ENCODE measurements at regions not wholly inside any gene's neighbourhood (a gene's known extent, or its start where the extent isn't known, plus 50 kb on each side); places are given as distances from the start of the nearest gene placed in this dataset.
"Not testable (repeated sequence)": the region's sequence is repeated elsewhere in the genome, so short reads cannot be mapped to it uniquely, and the experiment has no call there.

DNA sequence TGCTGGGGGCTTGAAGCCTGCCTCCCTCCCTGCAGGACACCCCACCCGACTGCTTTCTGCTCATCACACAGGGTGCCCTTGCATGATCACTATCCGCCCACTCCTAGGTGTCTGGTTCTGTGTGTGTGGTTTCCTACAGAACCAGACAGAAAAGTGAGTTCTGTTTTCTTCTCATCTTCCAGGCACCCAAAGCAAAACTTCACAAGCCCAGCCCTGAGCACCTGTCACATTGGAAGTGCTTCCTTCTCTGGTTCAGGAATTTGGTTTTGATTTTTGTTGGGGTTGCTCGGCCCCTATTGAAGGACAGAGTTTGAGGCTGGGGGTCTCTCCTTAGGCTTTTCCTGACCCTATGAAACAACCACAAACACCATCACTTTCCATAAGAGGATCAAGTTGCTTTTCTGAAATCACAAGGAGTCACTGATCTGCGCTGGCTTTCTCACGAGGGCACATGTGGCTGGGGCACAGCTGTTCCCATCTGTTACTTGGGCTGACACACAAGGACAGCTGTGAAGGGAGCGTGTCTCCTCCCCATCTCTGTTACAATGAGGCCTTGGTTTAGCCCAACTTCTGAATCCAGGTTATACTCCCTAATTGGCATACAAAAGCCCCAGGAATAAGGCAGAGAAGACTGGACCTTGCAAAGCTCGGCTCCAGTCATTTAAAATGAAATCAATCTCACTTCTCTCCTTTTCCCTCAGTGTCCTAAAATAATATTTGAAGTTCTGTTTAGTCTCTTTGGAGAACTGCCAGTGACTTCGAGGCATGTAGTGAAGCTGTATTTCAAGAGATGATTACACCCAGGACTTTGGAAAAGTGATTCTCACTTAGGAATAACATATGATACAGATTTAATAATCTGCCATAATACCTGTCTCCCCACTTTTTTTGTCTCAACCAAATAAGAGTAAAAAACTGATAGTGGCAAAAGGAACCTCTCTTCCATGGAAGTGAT is 213.1 kb upstream of the GAS1 start:
- no peak for DNase-seq

DNA sequence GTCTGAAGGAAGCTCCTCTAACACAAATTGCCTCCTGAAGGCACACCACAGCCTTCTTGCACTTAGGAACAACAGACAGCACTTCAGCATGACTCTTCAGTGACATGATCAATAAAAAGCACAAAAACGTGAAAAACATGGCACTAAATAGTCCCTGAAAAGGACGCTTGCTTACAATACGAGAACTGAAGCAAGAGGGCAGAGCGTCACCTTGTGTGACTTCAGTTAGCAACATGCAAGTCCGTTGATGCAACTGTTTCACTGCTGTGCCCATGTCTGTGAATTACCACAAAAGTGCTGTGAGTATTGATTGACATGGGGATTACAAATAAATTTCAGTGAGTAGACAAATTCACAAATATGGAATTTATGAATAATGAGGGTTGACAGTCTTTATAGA is 219.9 kb upstream of the GAS1 start:
- no peak for DNase-seq

DNA sequence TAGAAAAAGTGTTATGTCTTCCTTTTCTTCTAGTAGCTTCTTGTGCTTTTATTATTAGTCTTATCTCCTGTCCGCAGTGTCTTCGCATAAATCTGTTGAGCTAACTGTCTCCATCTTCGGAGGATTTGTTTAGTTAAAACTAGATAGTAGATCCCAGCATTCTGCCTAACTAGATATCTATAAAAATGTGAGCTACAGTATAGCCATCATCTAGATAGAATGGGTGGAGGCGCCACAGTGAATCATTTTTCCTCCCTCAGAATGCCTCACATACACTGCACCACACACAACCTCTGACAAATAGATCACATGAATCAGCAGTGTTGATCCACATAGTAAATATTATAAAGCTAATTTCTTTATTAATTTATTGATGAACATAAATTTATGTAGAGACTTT is 220.3 kb upstream of the GAS1 start:
- no peak for DNase-seq

DNA sequence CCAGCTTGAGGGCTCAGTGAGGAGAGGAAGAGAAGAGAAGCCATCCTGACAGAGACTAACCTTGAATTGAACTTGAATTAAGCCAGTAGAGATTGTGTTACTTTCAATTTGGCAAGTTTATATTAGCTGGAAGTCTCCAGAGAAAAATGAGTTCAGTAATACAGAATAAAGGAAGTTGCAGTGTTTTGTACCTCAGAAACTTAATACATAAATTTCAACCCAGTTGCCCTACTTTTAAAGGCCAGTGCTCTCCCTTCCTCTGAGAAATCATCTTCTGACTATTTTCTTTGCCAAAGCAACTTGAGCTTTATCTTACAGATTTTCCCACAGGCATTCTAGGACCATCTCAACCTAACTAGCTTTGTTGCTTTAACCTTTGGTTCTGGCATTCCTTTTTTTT is 231.0 kb upstream of the GAS1 start:
- no peak for DNase-seq

DNA sequence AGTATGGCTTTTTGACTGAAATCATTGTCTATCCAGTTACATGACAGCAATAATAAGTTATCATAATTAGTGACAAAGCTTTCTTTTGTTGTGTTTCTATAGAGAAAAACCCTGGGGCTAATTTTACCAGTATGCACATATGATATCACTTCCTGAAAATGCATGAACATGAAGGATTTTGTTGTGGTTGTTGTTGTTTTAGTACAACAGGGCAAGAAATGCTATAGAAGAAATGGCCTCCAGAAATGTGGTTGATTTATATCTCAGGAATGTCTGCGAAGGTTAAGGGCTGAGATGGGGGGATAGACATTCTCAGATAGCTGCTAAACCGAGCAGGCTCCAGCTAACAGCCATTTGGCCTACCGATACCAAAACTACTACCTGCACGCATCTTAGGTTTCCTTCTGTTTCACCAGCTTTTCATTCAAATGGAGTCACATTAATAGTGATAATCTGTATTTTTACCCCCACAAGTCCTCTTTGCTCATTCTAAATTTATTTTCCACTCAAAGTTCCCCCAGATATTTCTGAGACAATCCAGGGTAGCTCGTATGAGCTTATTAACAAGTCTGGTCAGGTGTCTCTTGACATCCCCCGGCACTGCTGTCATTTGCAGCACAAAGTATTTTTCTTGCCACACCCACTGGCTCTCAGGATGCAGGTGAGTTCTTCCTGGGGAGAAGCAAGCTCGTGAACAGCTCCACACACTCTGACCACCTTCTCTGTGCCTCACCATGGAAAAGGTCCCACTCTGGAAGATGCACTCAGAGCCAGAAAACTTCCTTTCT is 232.4 kb upstream of the GAS1 start:
- no peak for DNase-seq

DNA sequence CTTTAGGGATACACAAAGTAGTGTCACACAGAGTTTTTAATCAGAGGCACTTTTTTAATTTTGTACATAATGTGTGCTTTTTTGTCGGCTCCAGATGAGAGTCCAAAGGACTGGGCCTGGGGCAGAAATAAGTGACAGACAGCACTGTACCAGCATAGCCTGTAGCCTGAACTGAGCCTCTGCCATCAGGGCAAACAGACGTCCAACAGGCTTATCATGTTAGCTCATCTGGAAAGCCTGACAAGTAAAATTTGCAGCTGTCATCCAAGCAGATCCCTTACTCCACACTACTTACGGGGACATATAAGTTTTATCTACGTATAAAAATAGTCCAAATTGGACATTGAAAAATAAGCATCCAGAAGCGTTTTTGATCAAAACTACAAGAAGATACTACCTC is 233.1 kb upstream of the GAS1 start:
- DNase-seq, result no peak

DNA sequence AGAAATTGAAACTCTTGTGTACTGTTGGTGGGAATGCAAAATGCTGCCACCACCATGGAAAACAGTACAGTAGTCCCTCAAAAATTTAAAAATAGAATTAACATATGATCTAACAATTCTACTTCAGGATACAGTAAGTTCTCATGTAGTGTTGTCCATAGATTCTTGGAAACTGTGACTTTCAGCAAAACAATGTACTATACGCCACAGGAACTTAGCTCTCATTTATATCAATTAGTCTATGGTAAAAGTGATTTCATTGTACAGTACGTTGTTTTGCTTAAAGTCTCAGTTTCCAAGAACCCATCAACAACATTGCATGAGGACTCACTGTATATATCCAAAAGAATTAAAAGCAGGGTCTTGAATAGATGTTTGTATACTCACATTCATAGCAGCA is 233.5 kb upstream of the GAS1 start:
- DNase-seq, result no peak

DNA sequence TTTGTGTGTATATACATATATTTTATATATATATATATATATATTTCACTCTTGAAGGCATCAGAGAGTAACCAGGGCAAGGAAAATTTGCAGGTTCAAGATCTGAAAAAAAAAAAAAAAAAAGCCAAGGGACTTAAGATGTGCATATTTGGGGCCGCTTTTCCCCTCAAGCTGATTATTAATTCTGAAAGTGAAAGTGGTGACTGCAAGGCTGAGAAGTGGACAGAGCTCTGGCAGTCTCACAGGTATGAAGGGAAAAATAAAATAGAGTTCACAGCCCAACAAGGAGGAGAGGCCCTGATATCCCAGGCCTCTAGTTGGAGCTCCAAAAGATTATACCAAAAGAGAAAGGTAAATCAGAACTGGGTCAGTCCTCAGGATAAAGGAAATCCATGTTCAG is 234.4 kb upstream of the GAS1 start:
- no peak for DNase-seq

DNA sequence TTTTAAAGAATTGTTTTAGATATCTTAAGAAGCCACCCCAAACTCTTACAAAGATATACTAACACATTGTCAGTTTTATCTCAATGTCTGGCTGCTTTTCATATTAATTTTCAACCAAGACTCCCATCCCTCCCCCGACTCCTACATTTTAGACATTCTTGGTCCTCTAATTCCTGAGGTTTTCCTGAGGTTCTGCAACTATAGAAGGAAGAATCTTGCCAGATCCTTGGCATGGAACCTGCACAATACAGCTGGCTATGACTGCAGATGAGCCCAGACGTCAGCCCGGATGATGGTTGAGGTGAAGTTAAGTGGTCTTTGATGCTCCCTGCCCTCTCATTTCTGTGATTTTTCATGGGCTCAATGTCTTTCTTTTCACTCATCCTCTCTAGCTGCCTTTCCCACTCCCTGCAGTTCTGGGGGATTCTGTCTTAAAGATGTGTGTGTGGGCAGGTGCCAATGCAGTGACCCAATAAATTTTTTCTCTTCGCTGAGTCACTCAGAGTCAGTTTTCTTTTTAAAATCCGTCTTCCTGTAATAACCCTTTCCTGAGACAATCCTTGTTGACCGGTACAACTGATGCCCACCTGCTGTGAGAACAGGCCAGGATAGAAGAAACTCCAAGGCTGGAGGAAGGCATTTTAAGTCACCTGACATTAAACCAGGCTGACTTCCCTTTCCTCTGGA is 237.8 kb upstream of the GAS1 start:
- no peak for DNase-seq

DNA sequence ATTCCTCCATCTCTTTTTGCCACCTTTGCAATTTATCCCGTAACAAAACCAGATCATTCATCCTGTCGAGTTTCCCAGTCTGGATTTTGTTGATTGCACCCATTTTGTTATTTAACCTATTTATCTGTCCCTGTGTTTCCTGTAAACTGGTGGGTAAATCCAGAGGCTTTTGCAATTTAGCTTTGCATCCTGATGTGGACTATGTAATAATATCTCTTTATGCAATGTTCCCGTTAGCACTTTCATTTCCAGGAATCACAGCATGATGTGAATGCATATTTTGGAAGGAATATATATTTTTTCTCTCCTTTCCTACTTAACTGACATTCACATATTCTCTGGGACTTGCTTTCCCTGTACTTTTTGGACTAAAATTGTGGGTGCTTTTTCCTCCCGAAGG is 240.3 kb upstream of the GAS1 start:
- no peak for DNase-seq

DNA sequence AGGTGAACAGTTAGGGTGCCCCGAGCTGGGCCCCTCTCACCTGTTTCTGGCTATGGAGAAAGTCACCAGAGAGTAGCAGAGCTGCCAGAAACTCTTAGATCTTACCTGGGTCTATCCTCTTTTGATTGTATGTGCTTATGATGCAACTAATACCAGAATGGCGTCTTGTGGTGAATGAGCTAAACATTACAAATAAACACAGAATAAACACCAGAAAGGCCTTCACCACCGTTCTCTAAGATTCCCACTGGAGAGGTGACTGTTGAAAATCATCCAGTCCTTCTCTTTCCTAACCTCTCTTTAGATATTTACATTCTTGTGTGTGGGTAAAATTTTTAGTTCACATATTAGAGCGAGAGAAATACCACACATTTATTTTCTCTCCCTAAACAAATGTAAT is 241.7 kb upstream of the GAS1 start:
- no peak for DNase-seq

DNA sequence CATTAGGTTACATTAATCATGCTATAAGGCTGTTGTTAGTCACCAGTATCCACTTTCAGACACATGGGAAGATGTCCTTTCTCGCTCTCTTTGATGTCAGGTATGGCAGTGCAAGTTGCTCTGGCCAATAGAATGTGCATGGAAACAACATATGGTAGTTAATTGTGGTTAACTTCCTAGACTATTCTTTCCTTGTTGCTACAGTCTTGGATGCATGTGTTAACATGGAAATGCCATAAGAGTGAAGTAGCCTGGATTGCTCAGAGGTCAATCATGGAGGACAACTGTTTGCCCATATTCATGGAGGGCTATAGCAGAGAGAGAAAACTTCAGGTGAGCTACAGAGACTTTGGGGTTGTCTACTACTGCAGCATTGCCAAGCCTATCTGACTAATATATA is 245.8 kb upstream of the GAS1 start:
- DNase-seq, result no peak

DNA sequence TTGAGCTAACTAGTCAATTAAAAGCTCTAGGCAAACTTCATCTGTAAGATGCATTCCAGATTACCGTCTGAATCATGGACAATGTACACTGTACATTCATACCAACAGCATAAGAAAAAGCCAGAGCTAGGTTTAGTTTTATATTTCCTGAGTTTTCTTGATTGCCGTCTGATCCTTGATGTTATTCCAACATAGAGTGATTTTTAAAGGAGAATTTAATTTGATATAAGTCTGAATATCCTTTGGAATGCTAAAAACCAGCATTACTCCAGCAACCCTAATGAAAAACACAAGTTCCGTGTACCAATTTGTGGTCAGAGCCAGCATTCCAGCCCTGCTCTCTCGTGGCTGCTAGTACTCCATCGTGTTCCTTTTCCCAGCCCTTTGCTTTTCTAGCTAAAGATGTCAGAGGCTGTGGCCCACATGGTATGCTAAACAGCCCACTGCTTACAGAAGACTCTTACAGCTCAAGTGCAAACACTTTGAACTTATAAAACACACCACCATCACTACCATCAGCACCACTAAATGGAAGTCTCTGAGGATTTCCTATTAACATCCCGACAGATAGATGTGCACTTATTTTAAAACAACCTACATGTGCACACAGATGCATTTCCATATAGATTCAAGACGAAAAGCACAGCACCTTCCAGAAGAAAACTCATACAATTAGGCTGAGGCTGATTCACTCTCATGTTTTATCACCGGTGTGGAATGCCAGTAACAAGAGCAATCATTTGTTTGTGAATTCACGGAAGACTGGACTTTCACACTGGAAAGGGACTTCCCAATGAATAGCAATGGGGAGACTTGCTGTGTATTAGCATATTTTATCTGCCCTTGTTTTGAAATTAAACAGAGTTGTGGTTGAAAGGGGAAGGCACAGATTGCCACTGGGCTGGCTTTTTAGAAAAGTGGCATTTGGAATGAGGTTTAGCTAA is 246.9 kb upstream of the GAS1 start:
- no peak for DNase-seq

DNA sequence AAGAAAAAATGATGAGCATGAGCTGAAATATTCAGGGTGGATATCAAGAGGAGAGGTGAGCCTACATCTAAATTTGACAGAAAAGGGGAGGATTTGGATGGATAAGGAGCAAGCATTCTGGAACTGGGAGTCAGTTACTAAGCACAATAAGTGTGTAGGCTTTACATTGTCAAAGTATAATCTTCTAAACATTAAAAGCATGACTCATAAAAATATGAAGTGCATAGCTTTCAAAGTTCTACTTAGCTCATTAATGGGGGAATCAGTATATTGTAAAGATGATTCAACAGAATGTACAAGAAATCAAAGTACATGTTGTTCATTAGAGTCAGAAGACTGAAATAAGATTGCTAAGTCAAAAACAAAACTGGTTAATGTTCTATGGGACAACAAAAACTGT is 248.0 kb upstream of the GAS1 start:
- no peak for DNase-seq

DNA sequence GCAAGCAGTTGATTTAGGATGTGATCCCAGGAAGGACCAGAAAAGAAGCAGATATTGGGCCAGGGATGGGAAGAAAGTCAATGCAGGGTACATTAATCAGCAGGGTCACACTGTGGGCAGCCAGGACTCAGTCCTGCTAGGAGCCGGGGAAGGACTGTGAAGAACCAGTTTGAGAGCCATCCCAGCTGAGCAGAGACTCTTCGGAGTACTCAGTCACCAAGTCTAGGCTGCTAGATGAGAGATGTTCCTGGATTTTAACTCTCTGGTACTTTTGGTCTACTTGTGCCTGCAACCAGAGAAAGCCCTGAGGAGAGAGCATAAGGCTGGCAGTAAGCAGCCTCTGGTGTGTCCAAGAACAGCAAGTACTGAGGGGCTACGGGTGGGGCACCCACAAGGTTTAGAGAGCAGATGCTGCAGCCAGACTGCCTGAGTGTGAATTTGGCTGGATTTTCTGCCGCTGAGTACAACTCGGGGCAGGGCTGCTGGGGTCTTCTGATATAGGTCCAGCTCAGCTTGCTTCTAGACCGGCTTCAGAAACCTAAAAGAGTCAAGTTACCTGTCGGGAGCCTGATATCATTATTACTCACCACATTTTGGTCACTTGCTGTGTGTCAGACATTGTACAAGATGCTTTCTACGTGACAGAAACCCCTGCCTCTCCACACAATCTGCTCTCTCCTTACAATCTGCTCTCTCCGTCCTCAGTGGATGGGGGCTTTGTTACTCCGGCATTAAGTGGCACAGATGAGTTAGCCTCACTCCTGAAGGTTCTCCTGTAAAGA is 250.2 kb upstream of the GAS1 start:
- DNase-seq, result no peak

DNA sequence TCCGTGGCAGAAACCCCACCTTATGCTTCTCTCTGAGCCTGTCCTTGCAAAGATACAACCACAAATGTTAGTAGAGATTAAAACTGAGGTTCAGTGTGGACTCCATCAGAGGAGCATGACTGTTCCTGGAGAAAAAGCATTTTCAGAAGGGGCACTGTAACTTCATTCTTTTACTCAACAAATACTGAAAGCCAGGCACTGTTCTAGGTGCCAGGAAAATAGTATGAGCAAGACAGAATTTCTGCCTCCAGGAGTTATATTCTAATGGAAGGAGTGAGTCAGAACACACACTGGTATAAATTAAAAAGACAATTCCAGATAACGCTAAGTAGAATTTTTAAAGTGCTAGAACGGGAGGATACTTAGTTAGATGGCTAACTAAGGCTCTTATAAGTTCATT is 251.4 kb upstream of the GAS1 start:
- no peak for DNase-seq

DNA sequence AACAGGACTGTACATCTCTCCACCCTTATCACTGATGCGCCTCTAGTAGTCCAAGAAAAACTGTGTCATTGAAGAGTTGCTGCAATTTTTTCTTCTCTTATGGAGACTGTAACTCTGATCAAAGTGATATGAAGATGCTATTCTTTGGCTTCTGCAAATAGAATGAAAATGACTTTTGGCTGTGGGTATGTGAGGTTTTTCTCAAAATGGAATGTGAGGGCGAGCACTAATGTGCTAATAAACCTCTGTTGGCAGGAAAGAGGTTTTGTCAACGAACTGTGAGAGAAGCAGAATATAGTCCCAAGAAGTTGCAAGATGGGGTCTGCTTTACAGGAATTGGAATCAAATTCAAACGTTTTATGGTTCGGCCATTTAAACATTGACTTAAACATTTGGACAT is 252.0 kb upstream of the GAS1 start:
- no peak for DNase-seq

DNA sequence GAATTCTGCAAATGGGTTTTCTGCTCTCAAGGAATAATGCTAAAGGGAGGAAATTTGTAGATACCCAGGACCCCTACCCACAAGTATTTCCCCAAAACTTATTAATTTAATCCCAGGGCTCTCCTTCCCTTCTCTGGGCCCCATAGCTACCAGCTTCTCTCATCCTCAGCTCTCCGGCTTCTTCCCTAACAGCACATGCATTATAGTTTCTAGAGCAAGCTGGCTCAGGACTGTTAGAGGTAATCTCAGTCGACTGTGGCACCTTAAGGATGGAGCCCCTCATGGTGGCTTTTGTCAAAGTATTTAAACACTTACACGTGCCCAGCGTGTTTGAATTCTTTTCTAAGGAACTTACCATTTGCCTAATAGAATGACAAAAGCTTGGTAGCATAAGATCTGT is 252.5 kb upstream of the GAS1 start:
- DNase-seq, result no peak

DNA sequence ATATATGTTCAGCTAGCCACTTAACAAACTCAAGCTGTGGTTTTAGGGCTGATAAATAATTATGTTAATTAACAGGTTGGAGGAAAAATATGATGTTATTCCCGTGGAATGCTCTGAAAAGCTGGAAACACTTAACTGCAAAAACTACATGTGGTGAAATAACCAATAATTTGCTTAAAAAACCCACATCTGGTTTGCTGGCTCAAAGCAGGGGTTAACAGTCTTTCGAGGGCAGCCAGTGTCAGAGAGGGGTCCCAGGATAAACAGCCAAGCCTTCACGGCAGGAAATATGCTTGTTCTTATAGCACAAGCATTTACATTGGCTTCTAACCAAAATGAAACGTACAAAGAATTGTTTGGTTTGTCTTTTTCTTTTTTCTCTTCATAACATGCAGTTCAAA is 254.0 kb upstream of the GAS1 start:
- DNase-seq, result no peak

DNA sequence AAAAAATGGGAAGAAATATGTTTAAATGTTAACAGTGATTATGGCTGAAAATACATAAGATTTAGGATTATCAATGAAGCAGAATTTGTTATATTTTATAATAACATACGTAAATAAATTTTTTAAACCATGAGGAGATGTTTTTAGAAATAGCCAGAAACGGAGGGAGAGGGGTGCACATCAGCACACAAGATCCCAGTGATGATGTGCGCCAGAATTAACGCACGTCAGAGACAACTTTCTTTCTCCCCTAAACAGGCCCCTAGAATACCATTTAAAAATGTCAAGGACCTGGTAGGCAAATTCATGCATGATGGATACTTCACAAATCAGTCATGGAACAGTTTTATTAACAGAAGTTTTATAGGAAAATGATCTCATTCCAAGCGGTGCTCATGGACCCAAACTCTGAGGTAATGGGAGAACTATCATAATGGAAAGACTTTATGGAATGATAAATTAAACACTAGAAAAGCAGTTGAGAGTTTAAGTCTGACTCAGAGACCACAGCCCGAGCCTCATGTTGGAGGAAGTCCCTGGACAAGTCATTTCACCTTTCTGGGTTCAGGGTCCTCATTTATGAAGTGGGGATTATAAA is 258.9 kb upstream of the GAS1 start:
- DNase-seq, result no peak

DNA sequence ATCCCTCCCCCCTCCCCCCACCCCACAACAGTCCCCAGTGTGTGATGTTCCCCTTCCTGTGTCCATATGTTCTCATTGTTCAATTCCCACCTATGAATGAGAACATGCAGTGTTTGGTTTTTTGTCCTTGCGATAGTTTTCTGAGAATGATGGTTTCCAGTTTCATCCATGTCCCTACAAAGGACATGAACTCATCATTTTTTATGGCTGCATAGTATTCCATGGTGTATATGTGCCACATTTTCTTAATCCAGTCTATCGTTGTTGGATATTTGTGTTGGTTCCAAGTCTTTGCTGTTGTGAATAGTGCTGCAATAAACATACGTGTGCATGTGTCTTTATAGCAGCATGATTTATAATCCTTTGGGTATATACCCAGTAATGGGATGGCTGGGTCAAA is 263.4 kb upstream of the GAS1 start:
- not testable (repeated sequence) for DNase-seq
